ENCODE measurements at regions not wholly inside any gene's neighbourhood (a gene's known extent, or its start where the extent isn't known, plus 50 kb on each side); places are given as distances from the start of the nearest gene placed in this dataset.

DNA sequence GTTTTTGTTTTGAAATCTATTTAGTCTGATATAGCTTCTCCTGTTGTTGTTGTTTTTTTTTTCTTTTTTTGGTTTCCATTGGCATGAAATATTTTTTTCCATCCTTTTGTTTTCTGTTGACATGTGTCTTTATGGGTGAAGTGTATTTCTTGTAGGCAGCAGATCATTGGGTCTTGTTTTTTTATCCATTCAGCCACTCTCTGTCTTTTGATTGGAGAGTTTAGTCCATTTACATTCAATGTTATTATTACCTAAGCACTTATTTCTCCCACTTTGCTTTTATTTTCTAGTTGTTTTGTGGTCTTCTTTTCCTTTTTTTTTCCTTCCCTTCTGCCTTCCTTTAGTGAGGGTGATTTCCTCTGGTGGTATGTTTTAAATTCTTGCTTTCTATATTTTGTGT lies 193.6 kb upstream of the TMEM260 start:
- intact Hi-C loops (cut with DNase I) = no loop called here

GRCh38 chr14:56390859-56391258 lies 188.7 kb upstream of the TMEM260 start:
- no peak overlapping the region for H3K4me3 ChIP-seq
- TF ChIP-seq POLR2A (IDR thresholded peaks at IDR 0.05) = no peak
- TF ChIP-seq, protein P1, sequence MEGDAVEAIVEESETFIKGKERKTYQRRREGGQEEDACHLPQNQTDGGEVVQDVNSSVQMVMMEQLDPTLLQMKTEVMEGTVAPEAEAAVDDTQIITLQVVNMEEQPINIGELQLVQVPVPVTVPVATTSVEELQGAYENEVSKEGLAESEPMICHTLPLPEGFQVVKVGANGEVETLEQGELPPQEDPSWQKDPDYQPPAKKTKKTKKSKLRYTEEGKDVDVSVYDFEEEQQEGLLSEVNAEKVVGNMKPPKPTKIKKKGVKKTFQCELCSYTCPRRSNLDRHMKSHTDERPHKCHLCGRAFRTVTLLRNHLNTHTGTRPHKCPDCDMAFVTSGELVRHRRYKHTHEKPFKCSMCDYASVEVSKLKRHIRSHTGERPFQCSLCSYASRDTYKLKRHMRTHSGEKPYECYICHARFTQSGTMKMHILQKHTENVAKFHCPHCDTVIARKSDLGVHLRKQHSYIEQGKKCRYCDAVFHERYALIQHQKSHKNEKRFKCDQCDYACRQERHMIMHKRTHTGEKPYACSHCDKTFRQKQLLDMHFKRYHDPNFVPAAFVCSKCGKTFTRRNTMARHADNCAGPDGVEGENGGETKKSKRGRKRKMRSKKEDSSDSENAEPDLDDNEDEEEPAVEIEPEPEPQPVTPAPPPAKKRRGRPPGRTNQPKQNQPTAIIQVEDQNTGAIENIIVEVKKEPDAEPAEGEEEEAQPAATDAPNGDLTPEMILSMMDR (IDR thresholded peaks at IDR 0.05) = no peak
- H3K27me3 ChIP-seq = no peaks in the 10 kb centered on the region
- WGBS, 4 donors = 65 to 85% (median 78%) methylated on average over 1 of the region's 1 CpG
- intact Hi-C loops (cut with DNase I) = no loop called here
- no peaks in the 10 kb centered on the region for H3K36me3 ChIP-seq
- ATAC-seq = no peak
- H3K4me1 ChIP-seq = peaks cover 0 to 11% (median 0%) of the 10 kb centered on the region in 12 donors
- no peak overlapping the region for H3K27ac ChIP-seq
- H3K9me3 ChIP-seq = peaks cover 0 to 15% (median 4%) of the 10 kb centered on the region in 12 donors
- no peak for DNase-seq

More for the DNA sequence above, 193.6 kb upstream of the TMEM260 start:
- no peak overlapping the region for H3K27ac ChIP-seq
- ATAC-seq (no peak), DNase-seq (no peak)
- H3K36me3 ChIP-seq = no peaks in the 10 kb centered on the region
- no peak overlapping the region for H3K4me3 ChIP-seq
- TF ChIP-seq, protein P1 (IDR thresholded peaks at IDR 0.05) = no peak
- no peak for TF ChIP-seq POLR2A (IDR thresholded peaks at IDR 0.05)
- H3K9me3 ChIP-seq = peaks cover 0 to 45% (median 15%) of the 10 kb centered on the region in 12 donors
- no peaks in the 10 kb centered on the region for H3K27me3 ChIP-seq
- no peaks in the 10 kb centered on the region for H3K4me1 ChIP-seq

DNA sequence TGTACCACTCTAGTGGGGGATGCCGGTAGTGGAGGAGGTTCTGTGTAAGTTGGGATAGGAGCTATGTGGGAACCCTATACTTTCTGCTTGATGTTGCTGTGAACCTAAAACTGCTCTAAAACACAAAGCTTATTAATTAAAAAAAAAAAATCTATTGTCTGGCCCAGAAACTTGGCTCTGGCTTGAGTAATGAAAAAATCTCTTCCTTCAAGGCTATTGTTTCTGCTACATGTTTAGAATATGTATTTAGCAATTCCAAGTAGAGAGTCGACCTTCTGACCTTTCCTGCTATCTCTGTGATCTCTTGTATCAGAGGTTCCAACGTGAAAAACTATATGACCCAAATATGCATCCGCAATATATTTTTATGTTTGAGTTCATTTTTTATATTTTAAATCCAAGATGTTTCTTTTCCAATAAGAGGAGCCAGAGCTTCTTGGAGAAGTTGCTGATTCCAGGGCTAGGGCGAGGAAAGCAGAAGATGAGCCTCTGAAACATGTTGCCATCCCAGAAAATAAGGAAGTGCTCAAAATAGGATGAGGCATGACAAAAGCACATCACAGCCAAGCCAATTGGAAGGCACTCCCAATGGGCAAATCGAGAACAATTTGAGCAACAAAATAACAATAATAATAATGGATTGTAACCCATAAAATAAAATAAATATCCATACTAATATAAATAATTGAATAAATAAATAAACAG lies 184.6 kb upstream of the TMEM260 start:
- DNase-seq = no peak
- Histone ChIP-seq H3K4me3 (no peak overlapping the region), H3K27me3 (no peaks in the 10 kb centered on the region), H3K9me3 (no peaks in the 10 kb centered on the region), H3K4me1 (peaks cover 0 to 11% (median 0%) of the 10 kb centered on the region in 12 donors), H3K36me3 (no peaks in the 10 kb centered on the region), H3K27ac (no peak overlapping the region)
- ATAC-seq = no peak
- TF ChIP-seq, protein P1 (IDR thresholded peaks at IDR 0.05) = no peak
- intact Hi-C loops (cut with DNase I) = no loop called here
- 60 to 64% (median 62%) methylated on average over 6 of the region's 6 CpGs for whole genome bisulfite sequencing, 4 donors

DNA sequence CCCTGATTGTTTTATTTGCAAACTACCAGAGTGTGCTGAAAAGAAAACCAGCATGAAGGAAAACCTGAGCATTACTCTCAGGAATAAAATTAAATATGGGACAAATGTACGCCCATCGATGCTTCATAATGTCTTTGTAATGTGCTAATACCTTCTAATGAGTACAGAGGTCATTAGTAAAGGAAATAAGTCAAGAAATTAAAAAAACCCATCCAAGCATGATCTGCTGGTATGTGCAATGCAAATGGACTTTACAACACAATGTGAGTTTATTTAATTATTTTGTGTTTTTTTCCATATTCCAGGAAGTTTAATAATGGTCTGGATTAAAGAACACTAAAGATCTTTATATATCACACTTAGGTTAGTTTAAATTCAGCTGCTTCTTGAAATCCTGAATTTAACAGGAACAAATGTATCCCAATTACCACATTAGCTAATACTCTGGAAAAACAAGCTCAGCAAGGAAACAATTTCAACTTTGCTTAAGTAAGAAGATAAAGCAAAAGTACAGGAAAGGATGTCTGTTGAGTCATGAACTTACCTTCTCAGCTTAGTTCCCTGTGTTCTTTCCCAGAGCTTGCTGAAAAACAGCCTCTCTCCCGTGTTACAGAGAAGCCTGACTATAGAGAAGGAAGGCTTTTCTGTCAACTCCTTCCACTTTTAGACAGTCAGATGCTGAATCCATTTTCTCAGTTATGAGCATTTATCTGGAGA lies 179.3 kb upstream of the TMEM260 start:
- Histone ChIP-seq H3K27ac (no peak overlapping the region), H3K9me3 (no peaks in the 10 kb centered on the region), H3K36me3 (no peaks in the 10 kb centered on the region), H3K4me1 (peaks cover 0 to 2% (median 0%) of the 10 kb centered on the region in 12 donors), H3K27me3 (no peaks in the 10 kb centered on the region), H3K4me3 (no peak overlapping the region)
- WGBS, 4 donors = 76 to 86% (median 82%) methylated on average over 3 of the region's 3 CpGs
- intact Hi-C loops (cut with DNase I) = no loop called here
- ATAC-seq (no peak), DNase-seq (no peak)
- TF ChIP-seq, protein P1 (IDR thresholded peaks at IDR 0.05) = no peak
- TF ChIP-seq POLR2A (IDR thresholded peaks at IDR 0.05) = no peak

Data from heart left ventricle (tissue), 16 donors.